ENCODE measurements at regions not wholly inside any gene's neighbourhood (a gene's known extent, or its start where the extent isn't known, plus 50 kb on each side); places are given as distances from the start of the nearest gene placed in this dataset.

DNA sequence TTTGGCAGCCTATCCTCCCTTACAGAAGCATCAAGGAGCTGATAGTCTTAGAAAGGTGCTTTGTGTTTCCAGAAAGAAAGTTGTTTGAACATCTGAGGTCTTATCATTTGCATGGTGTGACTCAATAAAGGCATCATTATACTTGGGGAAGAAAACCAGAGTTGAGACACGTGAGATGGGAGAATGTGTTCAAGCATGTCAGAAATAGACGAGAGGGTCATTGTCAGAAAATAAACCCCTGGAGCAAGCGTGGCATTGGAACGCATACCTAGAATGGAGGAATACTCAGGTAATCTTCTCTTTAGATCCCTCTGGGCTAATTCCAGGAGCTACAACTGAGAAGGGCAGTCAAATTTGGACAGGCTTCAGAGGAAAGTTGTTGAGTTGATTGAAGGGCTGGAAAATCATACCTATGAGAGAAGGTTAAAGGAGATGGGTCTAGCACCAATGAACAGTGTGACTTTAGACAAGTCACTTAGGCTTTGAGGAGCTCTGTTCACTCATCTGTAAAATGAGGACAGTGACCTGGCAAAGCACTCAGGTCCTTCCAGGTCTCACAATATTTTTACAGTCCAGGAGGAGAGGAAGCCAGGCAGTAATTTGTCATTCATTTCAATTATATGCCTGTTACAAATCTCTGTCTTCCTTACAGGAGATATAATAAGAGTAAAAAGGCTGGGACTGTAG is 101.3 kb upstream of the C1orf21 start:
- no peak for ATAC-seq
- no peak for TF ChIP-seq CSDC2 (CRISPR knock-in tag; IDR thresholded peaks at IDR 0.05)
- TF ChIP-seq, protein P1, sequence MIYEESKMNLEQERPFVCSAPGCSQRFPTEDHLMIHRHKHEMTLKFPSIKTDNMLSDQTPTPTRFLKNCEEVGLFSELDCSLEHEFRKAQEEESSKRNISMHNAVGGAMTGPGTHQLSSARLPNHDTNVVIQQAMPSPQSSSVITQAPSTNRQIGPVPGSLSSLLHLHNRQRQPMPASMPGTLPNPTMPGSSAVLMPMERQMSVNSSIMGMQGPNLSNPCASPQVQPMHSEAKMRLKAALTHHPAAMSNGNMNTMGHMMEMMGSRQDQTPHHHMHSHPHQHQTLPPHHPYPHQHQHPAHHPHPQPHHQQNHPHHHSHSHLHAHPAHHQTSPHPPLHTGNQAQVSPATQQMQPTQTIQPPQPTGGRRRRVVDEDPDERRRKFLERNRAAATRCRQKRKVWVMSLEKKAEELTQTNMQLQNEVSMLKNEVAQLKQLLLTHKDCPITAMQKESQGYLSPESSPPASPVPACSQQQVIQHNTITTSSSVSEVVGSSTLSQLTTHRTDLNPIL (CRISPR knock-in tag; IDR thresholded peaks at IDR 0.05; ENCODE audit: low read depth) = no peak
- TF ChIP-seq ESRRG (CRISPR knock-in tag; IDR thresholded peaks at IDR 0.05) = no peak

DNA sequence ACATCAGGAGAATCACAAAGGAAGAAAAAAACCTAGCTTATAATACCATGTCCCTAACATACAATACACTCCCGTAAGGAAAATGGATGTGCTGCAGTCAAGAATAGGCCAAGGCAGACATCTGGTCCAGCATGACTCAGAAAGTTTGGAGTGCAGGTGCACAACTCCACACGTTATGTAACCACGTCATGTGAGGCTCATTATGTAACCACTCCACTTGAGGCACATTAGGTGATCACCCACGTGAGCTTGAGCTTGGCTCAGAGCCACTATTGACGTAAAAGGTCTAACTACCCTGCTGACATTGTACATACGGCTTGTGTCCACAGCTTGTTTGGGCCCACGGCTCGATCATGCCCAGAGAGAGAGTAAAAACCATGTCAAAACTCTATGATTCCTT is 99.8 kb upstream of the C1orf21 start:
- TF ChIP-seq ESRRG (CRISPR knock-in tag; IDR thresholded peaks at IDR 0.05) (no peak), ZFP3 (CRISPR knock-in tag; IDR thresholded peaks at IDR 0.05) (no peak), ZFP30 (CRISPR knock-in tag; IDR thresholded peaks at IDR 0.05) (no peak), ISL1 (CRISPR knock-in tag; IDR thresholded peaks at IDR 0.05) (no peak), TOX (CRISPR knock-in tag; IDR thresholded peaks at IDR 0.05; ENCODE audit: borderline replicate concordance) (no peak), ZNF565 (CRISPR knock-in tag; conservative IDR thresholded peaks at IDR 0.05; ENCODE audit: low read depth) (no peak)
- no peak for ATAC-seq

DNA sequence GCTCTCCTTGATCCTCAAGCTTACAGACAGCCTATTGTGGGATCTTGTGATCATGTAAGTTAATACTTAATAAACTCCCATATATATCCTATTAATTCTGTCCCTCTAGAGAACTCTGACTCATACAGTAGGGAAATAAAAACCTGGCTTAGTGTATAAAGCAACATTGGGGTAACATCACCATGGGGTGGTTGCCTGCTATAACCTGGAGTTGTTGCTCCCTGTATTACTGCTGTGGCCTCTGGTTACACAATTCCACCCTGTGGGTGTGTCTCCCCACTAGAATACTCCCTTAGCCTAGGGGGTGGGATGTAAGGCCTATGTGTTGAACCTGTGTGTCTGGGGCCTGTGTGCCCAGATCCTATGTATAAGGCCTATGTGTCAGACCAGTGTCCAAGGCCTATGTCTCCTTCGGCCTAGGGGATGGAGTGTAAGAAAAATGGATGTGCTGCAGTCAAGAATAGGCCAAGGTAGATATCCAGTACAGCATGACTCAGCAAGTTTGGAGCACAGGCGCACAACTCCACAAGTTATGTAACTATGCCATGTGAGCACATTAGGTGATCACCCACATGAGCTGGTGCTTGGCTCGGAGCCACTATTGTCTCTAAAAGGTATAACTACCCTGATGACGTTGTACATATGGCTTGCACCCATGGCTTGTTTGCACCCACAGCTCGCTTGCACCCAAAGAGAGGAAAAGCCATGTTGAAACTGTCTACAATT is 96.8 kb upstream of the C1orf21 start:
- TF ChIP-seq, protein P2, sequence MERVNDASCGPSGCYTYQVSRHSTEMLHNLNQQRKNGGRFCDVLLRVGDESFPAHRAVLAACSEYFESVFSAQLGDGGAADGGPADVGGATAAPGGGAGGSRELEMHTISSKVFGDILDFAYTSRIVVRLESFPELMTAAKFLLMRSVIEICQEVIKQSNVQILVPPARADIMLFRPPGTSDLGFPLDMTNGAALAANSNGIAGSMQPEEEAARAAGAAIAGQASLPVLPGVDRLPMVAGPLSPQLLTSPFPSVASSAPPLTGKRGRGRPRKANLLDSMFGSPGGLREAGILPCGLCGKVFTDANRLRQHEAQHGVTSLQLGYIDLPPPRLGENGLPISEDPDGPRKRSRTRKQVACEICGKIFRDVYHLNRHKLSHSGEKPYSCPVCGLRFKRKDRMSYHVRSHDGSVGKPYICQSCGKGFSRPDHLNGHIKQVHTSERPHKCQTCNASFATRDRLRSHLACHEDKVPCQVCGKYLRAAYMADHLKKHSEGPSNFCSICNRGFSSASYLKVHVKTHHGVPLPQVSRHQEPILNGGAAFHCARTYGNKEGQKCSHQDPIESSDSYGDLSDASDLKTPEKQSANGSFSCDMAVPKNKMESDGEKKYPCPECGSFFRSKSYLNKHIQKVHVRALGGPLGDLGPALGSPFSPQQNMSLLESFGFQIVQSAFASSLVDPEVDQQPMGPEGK (CRISPR knock-in tag; IDR thresholded peaks at IDR 0.05; ENCODE audit: borderline replicate concordance) = no peak
- TF ChIP-seq ZNF565 (CRISPR knock-in tag; conservative IDR thresholded peaks at IDR 0.05; ENCODE audit: low read depth) (no peak), BACH2 (CRISPR knock-in tag; IDR thresholded peaks at IDR 0.05; ENCODE audit: borderline replicate concordance) (no peak), ZFP30 (CRISPR knock-in tag; IDR thresholded peaks at IDR 0.05) (no peak), ESRRG (CRISPR knock-in tag; IDR thresholded peaks at IDR 0.05) (no peak), TCF4 (CRISPR knock-in tag; IDR thresholded peaks at IDR 0.05; ENCODE audit: borderline replicate concordance) (no peak), ZNF8 (CRISPR knock-in tag; IDR thresholded peaks at IDR 0.05) (no peak), ZC3H10 (CRISPR knock-in tag; IDR thresholded peaks at IDR 0.05) (no peak), ZNF70 (CRISPR knock-in tag; IDR thresholded peaks at IDR 0.05) (no peak), ARNTL (CRISPR knock-in tag; IDR thresholded peaks at IDR 0.05; ENCODE audit: borderline replicate concordance, low read depth) (no peak)
- TF ChIP-seq, protein P1 (CRISPR knock-in tag; IDR thresholded peaks at IDR 0.05; ENCODE audit: low read depth) = no peak
- TF ChIP-seq, protein P3, sequence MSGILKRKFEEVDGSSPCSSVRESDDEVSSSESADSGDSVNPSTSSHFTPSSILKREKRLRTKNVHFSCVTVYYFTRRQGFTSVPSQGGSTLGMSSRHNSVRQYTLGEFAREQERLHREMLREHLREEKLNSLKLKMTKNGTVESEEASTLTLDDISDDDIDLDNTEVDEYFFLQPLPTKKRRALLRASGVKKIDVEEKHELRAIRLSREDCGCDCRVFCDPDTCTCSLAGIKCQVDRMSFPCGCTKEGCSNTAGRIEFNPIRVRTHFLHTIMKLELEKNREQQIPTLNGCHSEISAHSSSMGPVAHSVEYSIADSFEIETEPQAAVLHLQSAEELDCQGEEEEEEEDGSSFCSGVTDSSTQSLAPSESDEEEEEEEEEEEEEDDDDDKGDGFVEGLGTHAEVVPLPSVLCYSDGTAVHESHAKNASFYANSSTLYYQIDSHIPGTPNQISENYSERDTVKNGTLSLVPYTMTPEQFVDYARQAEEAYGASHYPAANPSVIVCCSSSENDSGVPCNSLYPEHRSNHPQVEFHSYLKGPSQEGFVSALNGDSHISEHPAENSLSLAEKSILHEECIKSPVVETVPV (CRISPR knock-in tag; IDR thresholded peaks at IDR 0.05) = no peak
- ATAC-seq = no peak

DNA sequence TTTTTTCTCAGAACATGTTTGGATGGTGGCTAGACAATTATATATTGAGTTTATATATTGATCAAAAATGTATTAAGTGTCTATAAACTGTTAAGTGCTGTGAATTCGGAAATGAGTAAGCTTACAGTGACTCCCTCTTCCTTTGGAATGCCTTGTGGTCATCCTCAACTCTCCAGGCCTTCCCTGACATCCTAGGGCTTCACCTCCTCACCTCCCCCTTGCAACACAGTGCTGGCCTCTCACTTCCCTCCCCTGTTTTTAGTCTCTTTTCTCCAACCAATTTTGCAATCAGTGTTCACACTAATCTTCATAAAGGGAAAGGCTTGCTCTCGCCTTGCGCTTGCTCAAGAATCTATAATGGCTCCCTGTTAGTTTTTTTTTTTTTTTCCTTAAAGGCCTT is 95.1 kb upstream of the C1orf21 start:
- TF ChIP-seq, protein P2 (CRISPR knock-in tag; IDR thresholded peaks at IDR 0.05; ENCODE audit: borderline replicate concordance) = no peak
- TF ChIP-seq ZC3H10 (CRISPR knock-in tag; IDR thresholded peaks at IDR 0.05) = no peak
- no peak for TF ChIP-seq BACH2 (CRISPR knock-in tag; IDR thresholded peaks at IDR 0.05; ENCODE audit: borderline replicate concordance)
- TF ChIP-seq, protein P4, sequence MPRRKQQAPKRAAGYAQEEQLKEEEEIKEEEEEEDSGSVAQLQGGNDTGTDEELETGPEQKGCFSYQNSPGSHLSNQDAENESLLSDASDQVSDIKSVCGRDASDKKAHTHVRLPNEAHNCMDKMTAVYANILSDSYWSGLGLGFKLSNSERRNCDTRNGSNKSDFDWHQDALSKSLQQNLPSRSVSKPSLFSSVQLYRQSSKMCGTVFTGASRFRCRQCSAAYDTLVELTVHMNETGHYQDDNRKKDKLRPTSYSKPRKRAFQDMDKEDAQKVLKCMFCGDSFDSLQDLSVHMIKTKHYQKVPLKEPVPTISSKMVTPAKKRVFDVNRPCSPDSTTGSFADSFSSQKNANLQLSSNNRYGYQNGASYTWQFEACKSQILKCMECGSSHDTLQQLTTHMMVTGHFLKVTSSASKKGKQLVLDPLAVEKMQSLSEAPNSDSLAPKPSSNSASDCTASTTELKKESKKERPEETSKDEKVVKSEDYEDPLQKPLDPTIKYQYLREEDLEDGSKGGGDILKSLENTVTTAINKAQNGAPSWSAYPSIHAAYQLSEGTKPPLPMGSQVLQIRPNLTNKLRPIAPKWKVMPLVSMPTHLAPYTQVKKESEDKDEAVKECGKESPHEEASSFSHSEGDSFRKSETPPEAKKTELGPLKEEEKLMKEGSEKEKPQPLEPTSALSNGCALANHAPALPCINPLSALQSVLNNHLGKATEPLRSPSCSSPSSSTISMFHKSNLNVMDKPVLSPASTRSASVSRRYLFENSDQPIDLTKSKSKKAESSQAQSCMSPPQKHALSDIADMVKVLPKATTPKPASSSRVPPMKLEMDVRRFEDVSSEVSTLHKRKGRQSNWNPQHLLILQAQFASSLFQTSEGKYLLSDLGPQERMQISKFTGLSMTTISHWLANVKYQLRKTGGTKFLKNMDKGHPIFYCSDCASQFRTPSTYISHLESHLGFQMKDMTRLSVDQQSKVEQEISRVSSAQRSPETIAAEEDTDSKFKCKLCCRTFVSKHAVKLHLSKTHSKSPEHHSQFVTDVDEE (CRISPR knock-in tag; IDR thresholded peaks at IDR 0.05) = no peak
- no peak for TF ChIP-seq ISL1 (CRISPR knock-in tag; IDR thresholded peaks at IDR 0.05)
- TF ChIP-seq, protein P1 (CRISPR knock-in tag; IDR thresholded peaks at IDR 0.05; ENCODE audit: low read depth) = no peak
- TF ChIP-seq ZFP30 (CRISPR knock-in tag; IDR thresholded peaks at IDR 0.05) = no peak
- no peak for TF ChIP-seq ZNF8 (CRISPR knock-in tag; IDR thresholded peaks at IDR 0.05)
- TF ChIP-seq TCF4 (CRISPR knock-in tag; IDR thresholded peaks at IDR 0.05; ENCODE audit: borderline replicate concordance) = no peak
- TF ChIP-seq ZFP3 (CRISPR knock-in tag; IDR thresholded peaks at IDR 0.05) = no peak
- ATAC-seq = no peak

Measured in SK-N-SH treated with all-trans-retinoic acid at 6 μM for 48 hours (cell line).